Left kidney (tissue), 1 donor: ENCODE measurements at regions not wholly inside any gene's neighbourhood (a gene's known extent, or its start where the extent isn't known, plus 50 kb on each side); places are given as distances from the start of the nearest gene placed in this dataset.
"Not testable (repeated sequence)": the region's sequence is repeated elsewhere in the genome, so short reads cannot be mapped to it uniquely, and the experiment has no call there.

ENCODE experiments used
- DNase-seq: peaks from one replicate; pipeline ENCODE4 v3.0.0-alpha.2; 2013

DNA sequence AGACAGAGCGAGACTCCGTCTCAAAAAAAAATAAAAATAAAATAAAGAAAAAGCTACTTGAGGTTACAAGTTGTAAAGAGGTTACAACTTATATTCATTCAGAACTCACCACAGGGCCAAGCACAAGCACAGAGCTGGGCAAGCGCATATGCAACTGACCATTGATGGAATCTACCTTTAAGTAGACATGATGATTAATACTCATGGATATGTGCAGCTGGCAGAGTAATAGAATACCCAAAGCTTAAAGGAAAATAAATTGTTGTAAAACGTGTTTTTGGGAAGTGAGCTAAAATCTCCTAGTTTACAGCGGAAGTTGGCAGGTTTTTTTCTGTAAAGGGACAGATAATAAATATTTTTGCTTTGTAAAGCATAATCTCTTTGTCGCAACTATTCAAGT is 111.6 kb downstream of the TMEM168 start:
- DNase-seq, result no peak

DNA sequence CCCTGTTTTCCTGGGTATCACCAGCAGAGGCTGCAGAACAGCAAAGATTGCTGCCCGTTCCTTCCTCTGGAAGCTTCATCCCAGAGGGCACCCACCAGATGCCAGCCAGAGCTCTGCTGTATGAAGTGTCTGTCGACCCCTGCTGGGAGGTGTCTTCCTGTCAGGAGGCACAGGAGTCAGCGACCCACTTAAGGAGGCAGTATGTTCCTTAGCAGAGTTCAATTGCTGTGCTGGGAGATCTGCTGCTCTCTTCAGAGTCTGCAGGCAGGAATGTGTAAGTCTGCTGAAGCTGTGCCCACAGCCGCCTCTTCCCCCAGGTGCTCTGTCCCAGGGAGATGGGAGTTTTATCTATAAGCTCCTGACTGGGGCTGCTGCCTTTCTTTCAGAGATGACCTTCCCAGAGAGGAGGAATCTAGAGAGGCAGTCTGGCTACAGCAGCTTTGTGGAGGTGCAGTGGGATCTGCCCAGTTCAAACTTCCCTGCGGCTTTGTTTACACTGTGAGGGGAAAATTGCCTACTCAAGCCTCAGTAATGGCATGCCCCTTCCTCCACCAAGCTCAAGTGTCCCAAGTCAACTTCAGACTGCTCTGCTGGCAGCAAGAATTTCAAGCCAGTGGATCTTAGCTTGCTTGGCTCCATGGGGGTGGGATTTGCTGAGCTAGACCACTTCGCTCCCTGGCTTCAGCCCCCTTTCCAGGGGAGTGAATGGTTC is 100.6 kb downstream of the TMEM168 start:
- DNase-seq, result not testable (repeated sequence)

DNA sequence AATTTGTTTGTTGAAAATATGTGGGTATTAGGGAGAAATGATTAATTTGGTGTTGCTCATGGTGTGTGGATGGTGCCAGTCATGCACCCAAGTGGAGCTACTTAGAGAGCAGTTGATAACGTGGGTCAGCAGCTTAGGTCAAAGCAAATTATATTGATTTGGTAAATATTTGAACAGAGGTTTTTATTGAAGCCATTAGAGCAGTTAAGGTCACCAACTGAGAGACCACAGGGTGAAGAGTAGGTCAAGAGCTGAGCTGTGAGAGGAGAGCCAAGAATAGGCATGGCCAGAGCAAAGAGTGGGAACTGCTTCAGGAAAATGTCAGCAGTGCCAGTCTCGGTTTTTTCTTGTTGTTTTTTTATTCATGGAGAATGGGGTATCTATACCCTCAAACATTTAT is 97.9 kb downstream of the TMEM168 start:
- no peak for DNase-seq

DNA sequence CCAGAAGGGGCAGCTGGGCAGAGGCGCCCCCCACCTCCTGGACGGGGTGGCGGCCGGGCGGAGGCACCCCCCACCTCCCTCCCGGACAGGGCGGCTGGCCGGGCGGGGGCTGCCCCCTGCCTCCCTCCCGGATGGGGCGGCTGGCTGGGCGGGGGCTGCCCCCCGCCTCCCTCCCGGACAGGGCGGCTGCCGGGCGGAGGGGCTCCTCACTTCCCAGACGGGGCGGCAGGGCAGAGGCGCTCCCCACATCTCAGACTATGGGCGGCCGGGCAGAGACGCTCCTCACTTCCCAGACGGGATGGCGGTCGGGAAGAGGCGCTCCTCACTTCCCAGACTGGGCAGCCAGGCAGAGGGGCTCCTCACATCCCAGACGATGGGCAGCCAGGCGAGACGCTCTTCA is 93.0 kb downstream of the TMEM168 start:
- not testable (repeated sequence) for DNase-seq

DNA sequence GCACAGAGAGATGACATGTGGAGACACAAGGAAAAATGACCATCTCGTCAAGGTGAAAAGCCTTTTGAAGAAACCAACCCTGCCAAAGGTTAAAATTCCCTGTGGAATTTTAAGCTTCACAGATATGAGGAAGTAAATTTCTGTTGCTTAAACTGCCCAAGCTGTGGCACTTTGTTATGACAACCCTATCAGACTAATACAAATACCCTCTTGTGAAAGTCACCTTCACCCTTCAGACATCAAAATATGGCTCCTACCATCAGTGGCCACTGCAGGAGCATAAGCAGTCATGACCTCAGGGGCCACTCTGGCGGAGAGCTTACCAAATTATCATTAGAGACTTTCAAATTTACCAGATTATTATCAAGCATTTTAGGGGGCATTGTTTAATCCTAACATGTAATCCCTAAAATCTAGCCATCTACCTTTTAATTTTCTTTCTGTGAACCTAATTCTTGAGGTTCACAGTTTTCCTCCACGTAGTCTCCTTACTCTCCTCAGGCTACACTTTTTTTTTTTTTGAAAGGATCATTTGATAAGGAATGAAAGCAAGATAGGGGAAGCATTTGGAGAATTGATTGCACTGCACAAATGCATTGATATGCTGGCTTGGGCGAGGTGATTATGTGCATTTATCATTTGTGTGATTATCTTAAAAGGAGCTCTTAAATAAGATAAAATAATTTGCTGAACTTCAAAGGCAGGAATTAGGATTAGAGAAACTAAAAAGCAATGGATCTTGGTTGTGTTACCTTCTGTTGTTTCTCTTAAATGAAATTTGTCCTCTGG is 90.3 kb downstream of the TMEM168 start:
- no peak for DNase-seq

DNA sequence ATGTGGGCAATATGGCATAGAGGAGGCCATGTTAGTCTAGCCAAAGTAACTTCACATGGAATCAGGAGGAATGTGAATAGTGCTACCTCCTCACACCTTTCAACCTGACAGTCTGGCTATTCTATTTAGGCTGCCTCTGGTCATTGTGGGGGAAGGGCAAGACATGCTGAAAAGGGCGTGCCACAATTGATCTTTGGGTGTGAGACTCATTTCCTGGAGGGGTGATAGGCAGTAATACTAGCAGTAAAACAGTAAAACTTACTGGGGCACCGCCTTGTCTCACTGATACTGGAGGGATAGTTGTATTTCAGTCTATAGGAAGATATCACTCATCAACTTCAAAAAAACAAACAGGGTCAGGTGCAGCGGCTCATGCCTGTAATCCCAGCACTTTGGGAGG is 88.7 kb downstream of the TMEM168 start:
- DNase-seq, result no peak

DNA sequence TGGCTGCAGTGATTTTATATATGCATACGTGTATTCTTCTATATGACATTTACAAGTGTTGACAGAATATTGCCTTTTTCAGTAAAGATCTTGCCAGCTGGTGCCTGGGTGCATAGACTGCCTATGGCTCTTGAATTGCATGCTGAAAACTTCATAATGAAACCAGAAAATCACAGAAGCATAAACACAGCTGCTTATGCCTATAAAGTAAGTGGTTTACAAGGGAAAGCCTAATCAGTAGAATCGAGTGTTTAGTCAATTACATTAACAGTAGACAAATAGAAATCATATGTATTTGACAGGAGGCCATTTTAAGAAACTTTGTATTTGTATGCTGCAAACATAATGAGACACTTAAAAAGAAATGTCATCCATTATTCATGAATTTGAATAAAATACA is 82.5 kb downstream of the TMEM168 start:
- no peak for DNase-seq

DNA sequence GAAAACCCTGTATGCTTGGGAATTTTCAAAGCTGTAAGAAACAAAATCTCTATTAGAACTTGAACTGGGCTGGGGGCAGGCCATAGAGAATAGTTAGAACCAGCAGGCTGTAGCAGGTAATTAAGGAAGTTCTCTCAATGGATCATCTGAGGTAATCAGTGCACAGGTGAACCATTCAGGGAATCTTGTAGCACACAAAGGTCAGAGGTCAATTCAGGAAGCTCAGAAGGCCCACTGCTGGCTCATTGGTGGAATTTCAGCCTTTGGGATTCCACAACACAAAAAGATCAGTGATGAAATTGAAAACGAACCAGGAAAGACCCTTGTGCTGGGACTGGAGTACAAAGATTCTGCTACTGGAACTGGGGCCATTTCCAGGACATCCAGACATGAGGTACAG is 82.0 kb downstream of the TMEM168 start:
- no peak for DNase-seq
